Activated CD4-positive, alpha-beta T cell treated with anti-CD3 and anti-CD28 coated beads, Interleukin-2, Interleukin-6, amounts not matched to agents 100 ng/mL and 50 ng/mL, durations not matched to agents 16 hours and 8 hours (primary cell): ENCODE measurements at regions not wholly inside any gene's neighbourhood (a gene's known extent, or its start where the extent isn't known, plus 50 kb on each side); places are given as distances from the start of the nearest gene placed in this dataset.

Experiments used
- DNase-seq: peaks from one replicate; pipeline ENCODE4 v3.0.0-alpha.2; 2020

DNA sequence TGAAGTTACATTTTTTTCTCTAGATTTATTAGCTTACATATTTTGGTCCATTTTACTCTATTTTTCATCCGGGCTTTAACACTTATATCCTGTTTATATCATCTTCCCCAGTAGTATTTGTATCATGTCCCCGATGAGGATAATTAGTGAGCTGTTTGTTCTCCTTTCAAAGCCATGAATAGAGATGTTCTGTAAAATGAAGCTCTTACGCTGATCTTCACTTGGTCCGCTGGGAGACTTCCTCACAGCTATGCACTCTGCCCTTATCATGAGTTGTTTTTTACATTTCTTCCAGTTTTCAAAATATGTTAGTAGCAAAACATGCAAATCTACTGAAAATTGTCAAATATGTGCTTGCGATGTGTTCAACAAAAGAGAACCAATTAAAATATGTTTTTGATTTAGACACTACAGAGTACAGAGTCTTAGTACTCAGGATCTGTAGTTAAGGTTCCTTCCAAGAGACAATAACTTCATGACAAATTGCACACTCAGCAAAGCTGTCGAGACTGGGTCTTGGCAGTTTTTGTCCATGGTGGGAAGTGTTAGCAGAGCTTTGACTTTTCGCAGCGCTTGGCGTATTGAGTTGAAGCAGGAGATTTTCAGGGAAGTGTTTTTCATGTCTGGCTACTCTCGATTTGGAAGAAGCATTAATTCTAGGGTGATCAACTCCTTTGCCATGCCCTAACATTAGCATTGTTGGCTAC lies 292.0 kb upstream of the ADAMTS5 start:
- no peak for DNase-seq

DNA sequence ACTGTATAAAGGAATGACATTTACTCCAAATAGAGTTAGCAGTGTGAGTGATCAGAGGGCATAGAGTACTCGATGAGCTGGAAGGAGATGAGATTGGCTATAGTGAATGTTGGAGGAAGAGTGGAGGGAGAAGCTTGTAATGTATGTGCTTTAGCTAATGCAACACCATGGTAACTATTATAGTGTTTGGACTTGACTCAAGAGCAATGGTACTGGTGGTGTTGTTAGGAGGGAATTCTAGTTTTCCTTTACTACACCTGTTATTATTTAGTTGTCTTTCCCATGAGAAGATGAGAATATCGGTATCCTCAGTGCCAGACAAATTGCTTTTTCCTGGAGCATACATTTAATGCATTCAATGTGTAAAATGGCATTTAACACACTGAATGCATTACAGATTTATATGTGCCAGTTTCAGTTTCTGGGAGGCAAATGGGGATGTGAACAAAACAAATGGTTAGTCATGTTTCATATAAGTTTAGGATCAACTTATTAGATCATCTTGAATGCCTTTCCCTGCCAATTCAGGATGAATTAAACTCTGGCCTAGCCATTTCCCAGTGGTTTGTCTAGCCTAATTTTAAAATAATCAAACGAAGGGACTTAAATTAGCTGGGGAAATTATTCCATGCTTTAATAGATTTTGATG lies 291.1 kb upstream of the ADAMTS5 start:
- DNase-seq: no peak

DNA sequence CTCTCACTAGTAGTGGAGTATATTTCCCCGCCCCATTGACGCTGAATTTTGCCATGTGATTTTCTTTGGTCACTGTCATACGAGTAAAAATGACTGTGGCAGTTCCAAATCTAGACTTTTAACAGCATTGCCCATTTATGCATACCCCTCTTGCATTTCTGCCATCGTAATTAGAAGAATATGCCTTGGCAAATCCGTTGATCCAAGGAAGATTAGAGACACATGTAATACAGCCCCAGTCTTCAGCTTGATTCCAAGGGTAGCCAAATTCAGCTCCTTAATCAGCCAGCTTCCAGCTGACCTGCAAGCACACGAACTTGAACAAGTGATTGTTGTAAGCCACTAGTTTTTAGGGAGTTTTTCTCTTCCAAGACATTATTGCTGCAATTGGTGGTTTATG lies 290.3 kb upstream of the ADAMTS5 start:
- DNase-seq: no peak

DNA sequence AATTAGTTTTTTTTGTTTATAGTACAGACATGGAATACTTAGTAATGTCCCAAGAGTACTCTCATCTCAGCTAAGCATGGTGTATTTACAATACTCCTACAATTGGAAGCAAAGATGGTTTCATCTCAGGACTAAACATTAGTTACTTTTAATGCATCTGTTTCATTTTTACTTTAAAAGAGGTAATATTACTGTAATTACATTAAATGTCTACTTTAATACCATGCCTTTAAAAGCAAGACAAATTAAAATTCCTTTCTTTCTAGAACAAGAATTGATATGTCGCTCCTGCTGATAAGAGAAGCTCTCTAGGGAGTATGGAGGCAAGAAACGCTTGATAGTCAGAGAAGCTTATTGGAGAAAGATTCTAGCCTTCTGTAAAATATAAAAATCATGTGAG lies 284.9 kb upstream of the ADAMTS5 start:
- no peak for DNase-seq

DNA sequence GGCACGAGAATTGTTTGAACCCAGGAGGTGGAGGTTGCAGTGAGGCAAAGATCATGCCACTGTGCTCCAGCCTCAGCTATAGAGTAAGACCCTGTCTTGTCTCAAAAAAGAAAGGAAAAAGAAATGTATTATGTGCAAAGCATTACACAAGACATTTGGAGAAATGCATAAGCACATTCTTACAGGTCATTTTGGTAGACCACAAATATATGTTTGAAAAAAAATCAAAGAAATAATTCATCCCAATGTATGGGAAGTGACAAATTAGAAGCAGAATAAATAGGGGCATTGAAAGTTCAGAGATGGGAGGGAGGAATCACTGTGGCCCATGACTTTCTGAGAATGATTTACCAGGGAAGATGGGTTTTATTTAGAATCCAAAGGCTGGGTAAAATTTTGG lies 283.5 kb upstream of the ADAMTS5 start:
- no peak for DNase-seq

DNA sequence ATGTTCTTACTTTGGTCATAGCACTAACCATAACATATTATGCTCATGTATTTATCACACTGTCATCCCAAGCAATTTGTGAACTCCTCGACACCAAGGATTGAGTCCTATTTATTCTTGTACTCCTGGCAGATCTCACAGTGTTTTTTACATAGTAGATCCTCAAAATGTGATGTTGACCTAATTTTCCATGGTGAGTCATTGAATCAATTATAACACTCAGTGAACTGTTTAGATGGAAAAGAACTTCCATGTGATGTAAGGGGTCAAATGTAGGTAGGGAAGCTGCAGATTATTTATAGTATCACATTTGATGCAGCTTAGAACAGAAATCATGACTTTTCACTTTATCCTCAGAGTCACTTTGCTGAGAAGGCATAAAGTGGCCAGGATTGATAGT lies 281.9 kb upstream of the ADAMTS5 start:
- DNase-seq: no peak

DNA sequence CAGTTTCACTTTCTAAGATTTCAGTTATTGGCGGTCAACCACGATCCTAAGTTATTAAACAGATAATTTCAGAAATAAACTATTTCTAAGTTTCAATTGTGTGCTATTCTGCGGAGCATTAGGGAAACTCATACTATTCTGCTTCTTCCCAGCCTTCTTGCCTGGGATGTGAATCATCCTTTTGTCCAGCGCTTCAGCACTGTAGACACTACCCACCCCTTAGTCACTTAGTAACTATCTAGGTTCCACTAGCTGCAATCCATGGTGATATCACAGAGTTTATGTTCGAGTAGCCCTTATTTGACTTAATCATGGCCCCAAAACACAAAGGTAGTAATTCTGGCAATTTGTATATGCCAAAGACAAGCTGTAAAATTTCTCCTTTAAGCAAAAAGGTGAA lies 279.9 kb upstream of the ADAMTS5 start:
- DNase-seq: no peak

DNA sequence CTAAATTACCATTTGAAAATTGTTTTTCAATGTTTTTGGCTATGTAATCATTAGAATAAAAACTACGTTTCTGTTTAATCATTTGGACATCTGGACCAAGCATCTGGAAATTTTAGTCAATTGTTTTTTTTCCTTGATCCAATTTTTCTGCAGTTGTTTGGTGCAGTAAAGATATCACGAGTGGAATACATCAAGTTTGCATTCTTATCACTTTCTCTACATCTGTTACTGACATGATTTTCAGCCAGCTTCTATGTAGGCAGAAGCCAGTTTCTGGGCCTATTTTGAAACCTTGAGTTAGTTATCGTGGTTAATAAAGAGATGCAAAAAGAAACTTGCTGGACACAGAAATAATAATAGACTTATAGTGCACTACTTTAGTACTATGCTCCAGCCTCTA lies 277.9 kb upstream of the ADAMTS5 start:
- no peak for DNase-seq

DNA sequence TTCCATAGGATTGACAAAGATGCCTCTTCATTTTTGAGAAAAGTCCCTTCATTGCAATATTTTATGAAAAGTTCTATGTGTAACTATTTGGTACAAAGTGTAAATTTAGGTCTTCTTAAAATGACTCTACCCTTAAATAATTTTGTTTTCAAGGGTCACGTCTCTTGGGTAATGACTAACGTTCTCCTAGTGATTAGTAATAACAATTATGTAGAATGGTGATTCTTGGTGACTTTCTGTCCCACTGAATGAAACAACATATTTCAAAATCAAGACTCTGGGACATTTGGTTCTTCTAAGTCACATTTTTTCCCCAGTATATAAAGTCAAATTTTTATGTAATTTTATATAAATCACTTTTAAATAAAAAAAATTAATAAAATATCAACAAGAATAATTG lies 277.5 kb upstream of the ADAMTS5 start:
- no peak for DNase-seq

DNA sequence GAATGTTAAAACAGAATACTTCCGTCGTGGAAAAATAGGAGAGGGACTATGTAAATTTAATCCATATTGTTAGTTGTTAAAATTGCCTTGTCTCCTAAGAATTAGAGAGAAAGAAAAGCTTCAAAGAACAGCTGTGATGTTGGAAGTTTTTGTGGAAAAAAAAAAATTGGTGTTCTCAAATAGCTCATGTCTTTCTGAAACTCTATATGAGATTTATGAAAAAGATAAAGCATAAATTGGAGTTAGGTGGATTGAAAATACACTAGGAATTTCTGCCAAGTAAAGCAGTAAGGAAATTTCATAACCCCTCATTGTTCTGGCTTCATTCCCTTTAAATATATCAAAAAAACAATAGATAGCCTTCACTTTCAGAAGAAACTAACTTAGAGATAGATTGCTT lies 274.0 kb upstream of the ADAMTS5 start:
- DNase-seq: no peak

DNA sequence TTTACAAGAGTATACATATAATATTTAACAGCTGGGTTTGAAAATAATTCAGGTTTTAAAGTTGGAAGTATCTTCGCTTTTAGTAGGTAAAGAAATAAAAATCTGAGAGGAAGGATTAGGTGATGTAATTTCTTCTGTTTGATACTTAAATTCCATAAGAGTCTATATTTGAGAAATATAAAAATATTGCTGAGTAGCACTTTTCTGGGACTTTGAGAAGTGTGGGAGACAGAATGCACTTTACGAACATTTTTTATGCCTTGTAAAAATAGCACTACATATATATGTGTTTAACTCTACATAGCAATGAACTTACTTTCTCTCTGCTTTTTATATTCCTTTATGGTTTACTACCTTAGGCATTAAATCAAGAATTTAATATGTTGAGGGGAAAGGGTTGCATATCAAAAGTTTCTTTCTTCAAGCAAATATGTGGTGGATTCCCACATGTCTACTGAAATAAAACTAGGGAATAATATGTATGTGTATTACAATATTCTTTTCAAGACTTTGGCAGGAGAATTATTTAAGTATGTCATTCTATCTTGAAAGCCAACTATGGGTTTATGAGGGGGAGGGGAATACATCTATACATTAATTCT lies 266.7 kb upstream of the ADAMTS5 start:
- DNase-seq: no peak

DNA sequence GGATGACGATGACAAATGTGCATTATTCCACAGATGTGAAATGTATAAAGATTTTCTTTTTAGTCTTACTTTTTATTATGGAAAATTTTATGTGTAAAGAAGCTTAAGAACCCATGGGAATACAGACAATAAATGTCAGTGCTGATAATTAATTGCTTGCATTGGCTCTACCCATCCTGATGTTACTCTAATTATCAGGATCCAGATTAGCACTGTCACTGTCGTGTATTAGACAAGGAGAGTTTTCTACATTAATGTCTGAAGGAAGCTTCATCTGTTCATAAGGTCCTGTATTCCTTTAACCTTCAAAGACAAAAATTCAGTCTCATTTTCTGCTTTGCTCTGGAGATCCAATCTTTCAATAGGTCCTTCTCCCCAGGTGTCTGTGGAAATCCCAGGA lies 259.1 kb upstream of the ADAMTS5 start:
- DNase-seq: no peak

DNA sequence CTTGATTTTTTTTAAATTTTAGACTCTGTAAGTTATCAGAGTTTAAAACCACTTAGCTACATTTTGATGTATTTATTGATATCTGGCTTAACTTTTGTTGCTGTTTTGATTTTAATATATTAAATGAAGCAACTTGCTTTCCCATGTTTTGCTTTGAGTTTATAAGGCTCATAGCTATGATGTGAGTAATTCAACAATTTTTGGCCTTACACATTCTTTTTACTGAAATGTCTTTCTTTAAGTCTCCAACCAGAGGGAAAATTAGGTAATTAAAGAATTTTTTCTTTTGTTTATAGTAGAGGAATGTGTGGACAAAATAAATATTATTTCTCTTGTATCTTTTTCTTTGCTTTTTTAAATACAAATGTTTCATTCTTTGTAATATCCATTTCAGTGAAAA lies 258.3 kb upstream of the ADAMTS5 start:
- DNase-seq: no peak

DNA sequence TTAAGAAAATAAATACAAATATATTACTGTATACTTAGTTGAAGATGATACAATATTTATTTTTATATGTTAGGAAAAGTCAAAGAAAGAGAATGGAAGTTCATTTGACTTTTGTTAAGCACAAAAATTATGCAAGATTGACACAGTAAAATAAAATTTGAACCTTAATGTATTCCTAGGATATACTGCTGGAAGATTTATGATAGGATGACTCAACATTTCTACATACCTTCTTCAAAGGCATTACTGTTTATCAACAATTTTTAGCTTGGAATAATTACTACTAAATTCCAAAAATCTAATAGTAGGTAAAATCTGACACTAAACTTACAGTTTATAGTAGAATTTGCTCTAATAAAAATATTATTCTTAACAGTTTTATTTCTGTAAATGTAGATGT lies 257.3 kb upstream of the ADAMTS5 start:
- no peak for DNase-seq

DNA sequence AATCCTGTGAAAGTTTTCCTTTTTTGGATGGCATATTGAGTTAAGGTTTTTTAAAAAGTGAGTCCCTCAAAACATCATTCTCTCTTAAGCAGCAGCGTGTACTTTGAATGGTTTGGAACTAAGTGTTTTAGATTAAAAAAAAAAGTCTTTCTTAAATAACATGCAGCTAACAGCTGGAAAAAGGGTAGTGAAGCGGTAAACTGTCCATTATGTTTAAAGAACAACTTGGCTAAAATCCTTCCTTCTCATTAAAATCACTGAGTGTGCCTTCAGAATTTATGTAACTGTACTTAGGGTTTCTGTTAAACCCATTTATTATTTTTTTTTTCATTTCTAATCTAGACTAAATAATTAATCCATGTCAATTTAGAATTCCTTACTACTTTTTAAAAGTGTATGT lies 254.2 kb upstream of the ADAMTS5 start:
- no peak for DNase-seq

DNA sequence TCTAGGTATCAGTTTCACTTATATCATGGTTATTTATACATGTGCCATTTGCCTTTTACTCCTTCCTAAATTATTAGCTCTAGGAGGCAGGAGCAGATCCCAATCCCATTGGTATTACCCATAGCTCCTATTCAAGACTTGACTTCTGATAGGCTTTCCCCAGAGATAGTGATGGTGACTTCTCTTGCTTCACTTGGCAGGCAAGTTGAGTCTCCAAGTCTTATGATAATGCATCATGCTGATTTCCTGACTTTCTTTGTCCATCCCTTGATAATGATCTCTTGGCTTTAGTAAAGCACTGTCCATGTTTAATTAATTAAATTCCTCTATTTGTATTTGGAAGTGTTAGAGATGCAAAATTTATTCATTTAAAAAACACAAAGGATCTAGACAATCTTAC lies 253.5 kb upstream of the ADAMTS5 start:
- DNase-seq: no peak

DNA sequence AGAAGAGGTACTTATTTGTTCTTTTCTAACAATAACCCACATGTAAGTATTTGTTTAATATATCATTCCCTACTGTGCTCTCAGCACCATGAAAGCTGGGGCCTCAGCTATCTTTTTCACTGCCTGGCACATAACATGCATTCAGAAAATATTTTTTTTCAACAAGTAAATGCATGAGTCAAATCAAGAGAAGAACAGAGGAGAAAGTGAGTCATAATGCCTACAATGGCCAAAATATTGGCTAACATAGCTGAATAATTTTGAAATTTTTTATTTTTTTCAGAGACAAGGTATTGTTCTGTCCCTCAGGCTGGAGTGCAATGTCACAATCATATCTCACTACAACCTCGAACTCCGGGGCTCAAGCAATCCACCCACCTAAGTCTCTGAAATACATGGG lies 252.2 kb upstream of the ADAMTS5 start:
- no peak for DNase-seq

DNA sequence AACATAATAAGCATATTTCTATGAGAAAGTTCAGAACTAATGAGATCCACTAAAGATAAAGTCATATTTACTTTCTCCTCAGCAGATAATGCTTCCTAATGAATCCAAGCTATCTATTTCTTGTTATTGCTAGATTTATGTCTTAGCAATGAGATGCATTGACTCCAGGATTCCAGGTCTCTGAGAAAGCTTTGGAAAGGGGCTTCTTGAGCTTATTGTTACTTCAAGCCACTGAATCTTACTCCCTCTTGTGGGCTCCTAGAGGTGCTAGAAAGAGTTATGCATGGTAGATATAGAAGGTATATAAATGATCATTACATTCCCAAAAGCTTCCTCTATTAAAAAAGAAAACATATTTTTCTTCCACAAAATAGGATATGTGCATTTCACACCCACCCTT lies 246.4 kb upstream of the ADAMTS5 start:
- DNase-seq: no peak

DNA sequence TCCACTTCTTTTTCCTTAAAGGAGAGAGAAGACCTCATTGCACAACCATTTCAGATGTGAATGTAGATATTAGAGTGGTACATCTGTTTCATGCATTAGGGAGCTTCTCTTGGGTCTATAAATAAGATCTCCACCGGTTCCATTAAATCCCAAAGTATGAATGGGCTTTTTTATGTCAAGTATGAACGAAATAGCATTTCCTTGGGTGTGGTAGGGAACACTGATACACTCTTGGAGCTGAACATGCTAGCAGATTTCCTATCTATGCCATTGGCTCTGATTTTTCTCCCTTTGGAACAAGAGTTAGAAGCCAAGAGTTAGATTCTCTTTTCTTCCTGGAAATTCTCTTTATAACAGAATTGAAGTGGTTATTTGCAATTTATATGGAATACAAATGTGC lies 245.6 kb upstream of the ADAMTS5 start:
- DNase-seq: no peak

DNA sequence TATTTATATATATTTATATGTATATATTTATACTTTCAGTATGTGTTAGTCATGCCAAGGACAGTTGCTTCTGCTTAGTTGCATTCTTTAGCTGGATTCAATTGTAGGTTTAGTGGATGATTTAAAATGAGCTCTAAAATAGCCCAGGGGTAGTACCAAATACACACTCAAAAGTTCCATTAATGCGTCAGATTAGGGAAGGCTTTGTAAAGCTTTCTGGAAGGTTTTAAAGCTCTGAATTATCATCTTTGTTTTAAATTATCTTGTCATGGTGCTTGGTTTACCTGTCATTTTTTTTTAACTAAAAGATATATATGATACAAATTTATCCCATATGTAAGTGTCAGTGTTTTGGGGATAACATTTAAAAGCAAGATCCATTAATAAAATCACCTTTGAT lies 242.7 kb upstream of the ADAMTS5 start:
- DNase-seq: no peak

DNA sequence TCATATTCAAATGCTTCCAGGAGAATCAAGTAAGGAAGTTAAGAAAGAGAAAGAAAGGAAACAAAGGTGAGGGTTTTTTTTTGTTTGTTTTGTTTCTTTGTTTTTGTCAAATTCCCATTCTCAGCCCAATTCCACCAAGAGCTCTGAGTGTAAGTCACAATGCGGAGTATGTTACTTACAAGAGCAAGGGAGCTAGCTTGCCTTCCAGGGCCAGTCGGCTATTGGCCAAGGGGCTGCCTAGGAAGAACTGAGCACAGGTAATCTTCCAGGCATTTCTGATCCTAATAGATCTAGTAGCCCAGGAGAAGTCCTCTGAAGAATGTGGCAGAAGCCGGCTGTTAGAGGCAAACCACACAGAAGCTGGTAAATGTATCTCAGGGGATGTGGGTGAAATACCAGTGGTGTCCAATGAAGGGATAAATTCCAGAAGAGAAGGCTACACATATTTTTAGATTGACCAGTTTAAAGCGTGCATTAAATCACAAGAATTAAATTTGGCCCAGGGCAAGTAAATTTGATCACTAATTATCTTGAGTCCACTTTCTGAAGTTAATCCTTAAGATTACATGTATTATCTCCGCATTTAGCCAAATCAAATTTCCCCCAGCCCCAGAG lies 239.6 kb upstream of the ADAMTS5 start:
- no peak for DNase-seq

DNA sequence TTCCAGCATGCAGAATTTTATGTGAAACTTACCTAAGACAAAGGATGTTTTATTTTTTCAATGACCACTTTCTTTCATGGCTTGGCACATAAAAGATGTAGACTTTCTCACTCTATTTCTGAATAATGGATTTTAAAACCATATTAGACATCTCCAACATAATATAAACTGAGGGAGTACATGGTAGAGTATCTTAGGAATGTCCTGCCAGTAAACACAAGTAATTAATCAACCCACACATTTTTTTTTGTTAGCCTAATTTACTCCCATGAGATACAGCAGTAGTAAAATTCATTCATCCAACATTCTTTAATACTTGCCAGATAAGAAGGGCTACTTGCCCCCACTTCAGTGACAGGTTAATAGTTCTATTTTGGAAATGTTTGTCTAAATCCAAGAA lies 235.4 kb upstream of the ADAMTS5 start:
- no peak for DNase-seq

DNA sequence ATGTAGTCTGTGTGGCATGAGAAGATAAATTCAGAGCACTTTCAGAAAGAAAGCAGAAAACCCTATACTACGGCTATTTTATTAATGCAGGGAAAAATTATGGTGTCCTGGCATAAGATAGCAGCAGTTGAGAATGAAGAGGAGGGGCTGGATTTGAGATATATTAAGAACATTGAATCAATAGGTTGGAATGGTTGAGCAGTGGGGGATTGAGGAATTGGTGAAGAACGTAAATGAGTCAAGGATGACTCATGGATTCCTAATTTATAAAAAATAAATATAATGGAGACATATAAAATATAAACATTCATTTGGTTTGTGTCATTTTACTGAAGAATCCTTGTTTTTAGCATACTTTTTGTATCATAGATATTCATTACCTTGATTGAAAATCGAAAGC lies 234.3 kb upstream of the ADAMTS5 start:
- no peak for DNase-seq

DNA sequence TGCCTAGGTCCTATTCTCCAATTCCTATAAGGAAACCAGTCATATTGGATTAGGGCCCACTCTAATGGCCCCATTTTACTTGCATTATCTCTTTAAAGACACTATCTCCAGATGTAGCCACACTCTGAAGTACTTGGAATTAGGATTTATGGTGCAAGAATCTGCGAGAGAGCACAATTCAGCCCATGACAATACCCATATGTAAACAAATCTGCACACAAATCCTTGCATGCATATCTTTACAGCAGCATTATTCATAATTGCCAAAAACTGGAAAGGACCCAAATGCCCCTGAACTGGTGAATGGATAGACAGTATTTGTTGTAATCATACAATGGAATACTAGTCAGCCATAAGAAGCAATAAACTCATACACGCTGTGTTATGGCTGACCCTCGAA lies 229.8 kb upstream of the ADAMTS5 start:
- DNase-seq: no peak
